ENCODE measurements at regions not wholly inside any gene's neighbourhood (a gene's known extent, or its start where the extent isn't known, plus 50 kb on each side); places are given as distances from the start of the nearest gene placed in this dataset.

DNA sequence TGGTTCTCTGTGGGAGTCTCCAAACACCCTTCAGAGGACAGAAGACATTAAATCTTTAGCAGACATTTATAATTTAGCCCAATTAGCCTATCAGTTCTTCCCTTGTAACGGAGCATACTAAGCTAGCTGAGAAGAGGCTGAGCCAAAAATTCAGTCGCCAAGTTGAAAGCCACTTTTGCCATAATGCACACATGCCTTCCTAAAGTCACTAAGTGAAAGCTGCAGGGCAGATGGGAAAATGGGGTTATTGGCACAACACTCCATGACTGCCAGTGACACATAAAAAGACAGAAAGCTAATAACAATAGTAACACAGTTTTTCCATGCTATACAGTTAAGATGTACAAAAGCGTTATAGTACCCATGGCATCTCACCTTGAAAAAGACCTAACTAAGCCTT is 176.2 kb downstream of the DIRAS2 start:
- TF ChIP-seq, protein P1, sequence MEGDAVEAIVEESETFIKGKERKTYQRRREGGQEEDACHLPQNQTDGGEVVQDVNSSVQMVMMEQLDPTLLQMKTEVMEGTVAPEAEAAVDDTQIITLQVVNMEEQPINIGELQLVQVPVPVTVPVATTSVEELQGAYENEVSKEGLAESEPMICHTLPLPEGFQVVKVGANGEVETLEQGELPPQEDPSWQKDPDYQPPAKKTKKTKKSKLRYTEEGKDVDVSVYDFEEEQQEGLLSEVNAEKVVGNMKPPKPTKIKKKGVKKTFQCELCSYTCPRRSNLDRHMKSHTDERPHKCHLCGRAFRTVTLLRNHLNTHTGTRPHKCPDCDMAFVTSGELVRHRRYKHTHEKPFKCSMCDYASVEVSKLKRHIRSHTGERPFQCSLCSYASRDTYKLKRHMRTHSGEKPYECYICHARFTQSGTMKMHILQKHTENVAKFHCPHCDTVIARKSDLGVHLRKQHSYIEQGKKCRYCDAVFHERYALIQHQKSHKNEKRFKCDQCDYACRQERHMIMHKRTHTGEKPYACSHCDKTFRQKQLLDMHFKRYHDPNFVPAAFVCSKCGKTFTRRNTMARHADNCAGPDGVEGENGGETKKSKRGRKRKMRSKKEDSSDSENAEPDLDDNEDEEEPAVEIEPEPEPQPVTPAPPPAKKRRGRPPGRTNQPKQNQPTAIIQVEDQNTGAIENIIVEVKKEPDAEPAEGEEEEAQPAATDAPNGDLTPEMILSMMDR (conservative IDR thresholded peaks at IDR 0.05; ENCODE audit: low read length) = no peak
- TF ChIP-seq EZH2phosphoT487 (IDR thresholded peaks at IDR 0.05; ENCODE audit: borderline replicate concordance, low read depth, low read length) = no peak

Measured in OCI-LY7 (cell line).